ENCODE measurements at regions not wholly inside any gene's neighbourhood (a gene's known extent, or its start where the extent isn't known, plus 50 kb on each side); places are given as distances from the start of the nearest gene placed in this dataset.

GRCh38 chr13:57784633-57785032 is 153.1 kb downstream of the PCDH17 start:
- in situ Hi-C loops (cut with HindIII; ENCODE audit: low sequenced_read_pairs) = no loop called here

GRCh38 chr13:57787058-57787791 is 155.7 kb downstream of the PCDH17 start:
- H3K4me3 ChIP-seq (ENCODE audit: low read depth, low read length) = no peak overlapping the region
- no peak for DNase-seq (ENCODE audit: low read depth, low spot score)
- in situ Hi-C loops (cut with HindIII; ENCODE audit: low sequenced_read_pairs) = no loop called here
- no peak for TF ChIP-seq CTCF (IDR thresholded peaks at IDR 0.05; ENCODE audit: low read depth, low read length)

More at GRCh38 chr13:57784633-57785032, 153.1 kb downstream of the PCDH17 start:
- no peak overlapping the region for H3K4me3 ChIP-seq (ENCODE audit: low read depth, low read length)
- no peak for DNase-seq (ENCODE audit: low read depth, low spot score)
- TF ChIP-seq CTCF (IDR thresholded peaks at IDR 0.05; ENCODE audit: low read depth, low read length) = no peak

- no peak overlapping the region for H3K4me3 ChIP-seq (ENCODE audit: low read depth, low read length)
- no peak for DNase-seq (ENCODE audit: low read depth, low spot score)
- no peak for TF ChIP-seq CTCF (IDR thresholded peaks at IDR 0.05; ENCODE audit: low read depth, low read length)
- in situ Hi-C loops (cut with HindIII; ENCODE audit: low sequenced_read_pairs) = no loop called here
These were observed 168.1 kb downstream of the PCDH17 start for GRCh38 chr13:57799624-57800023.

- in situ Hi-C loops (cut with HindIII; ENCODE audit: low sequenced_read_pairs) = no loop called here
- no peak overlapping the region for H3K4me3 ChIP-seq (ENCODE audit: low read depth, low read length)
- TF ChIP-seq CTCF (IDR thresholded peaks at IDR 0.05; ENCODE audit: low read depth, low read length) = no peak
- no peak for DNase-seq (ENCODE audit: low read depth, low spot score)
These were observed 182.1 kb downstream of the PCDH17 start for GRCh38 chr13:57813651-57814050.

- in situ Hi-C loops (cut with HindIII; ENCODE audit: low sequenced_read_pairs) = no loop called here
- no peak for DNase-seq (ENCODE audit: low read depth, low spot score)
- H3K4me3 ChIP-seq (ENCODE audit: low read depth, low read length) = no peak overlapping the region
- no peak for TF ChIP-seq CTCF (IDR thresholded peaks at IDR 0.05; ENCODE audit: low read depth, low read length)
These were observed 184.1 kb downstream of the PCDH17 start for GRCh38 chr13:57815600-57815999.

- TF ChIP-seq CTCF (IDR thresholded peaks at IDR 0.05; ENCODE audit: low read depth, low read length) = no peak
- in situ Hi-C loops (cut with HindIII; ENCODE audit: low sequenced_read_pairs) = no loop called here
- DNase-seq (ENCODE audit: low read depth, low spot score) = no peak
- H3K4me3 ChIP-seq (ENCODE audit: low read depth, low read length) = no peak overlapping the region
These were observed 189.4 kb downstream of the PCDH17 start for GRCh38 chr13:57820924-57821323.
